Endothelial cell of umbilical vein (primary cell): ENCODE measurements at regions not wholly inside any gene's neighbourhood (a gene's known extent, or its start where the extent isn't known, plus 50 kb on each side); places are given as distances from the start of the nearest gene placed in this dataset.

Experiments
- BruUV-seq: library from RNA; stranded (reverse); fragments of 400-500 nt; replicated peaks from 2 replicates; lab custom pipeline; 2021; lab: Mats Ljungman, UMichigan
- CTCF ChIA-PET: fragments of 300-600, 350-600 bp; sonication (Branson Sonifier 250); formaldehyde crosslinking; loops from one replicate; lab custom pipeline; 2021; ENCODE audit warnings: antibody characterized with exemption, inconsistent platforms; lab: Charles Lee
- POLR2A ChIA-PET: fragments of 300-600, 350-600 bp; sonication (Branson Sonifier 250); formaldehyde crosslinking; loops from one replicate; lab custom pipeline; 2021; ENCODE audit warnings: antibody characterized with exemption, inconsistent platforms; lab: Charles Lee
- DNase-seq: peaks from one replicate; pipeline ENCODE4 v3.0.0-alpha.2; 2011; ENCODE audit warnings: low read depth, low spot score
- FAIRE-seq: peaks from 2 replicates; lab custom pipeline; 2011; peaks lifted over from hg19 to GRCh38; lab: Jason Lieb, UNC
- H2AFZ ChIP-seq: 2 replicates; pipeline ENCODE4 v1.6.0; 2012; ENCODE audit warnings: low read depth, low read length, control low read depth, inconsistent platforms
- H3K27ac ChIP-seq: 2 replicates; pipeline ENCODE4 v1.5.1; 2011; ENCODE audit warnings: low read depth, mild to moderate bottlenecking, control low read depth, low read length, moderate library complexity; ENCODE audit not compliant: insufficient read depth
- H3K27me3 ChIP-seq, 2 experiments: 2 replicates each; pipeline versions ENCODE4 v1.6.0 to v1.6.1; 2011; ENCODE audit warnings: low read length in 2 of 2, mixed read lengths in 1 of 2; ENCODE audit not compliant: control insufficient read depth in 2 of 2, insufficient read depth in 2 of 2
- H3K36me3 ChIP-seq, 2 experiments: 2 replicates in 1 of 2; 3 replicates in 1 of 2; pipeline ENCODE4 v1.5.1; 2011; ENCODE audit warnings: low read length in 2 of 2, mild to moderate bottlenecking in 1 of 2, moderate library complexity in 1 of 2; ENCODE audit not compliant: control insufficient read depth in 2 of 2, insufficient read depth in 2 of 2; ENCODE audit errors: extremely low read depth in 1 of 2
- H3K4me1 ChIP-seq: 3 replicates; pipeline ENCODE4 v1.5.1; 2011; ENCODE audit warnings: mild to moderate bottlenecking, low read length; ENCODE audit not compliant: control insufficient read depth, insufficient read depth; ENCODE audit errors: extremely low read depth
- H3K4me2 ChIP-seq: 2 replicates; pipeline ENCODE4 v1.6.1; 2011; ENCODE audit warnings: low read length, control low read depth, mixed read lengths; ENCODE audit not compliant: insufficient read depth
- H3K4me3 ChIP-seq, 3 experiments: fragments of 200-600 bp in 1 of 3; sonication (generic), shearing (Covaris generic) in 1 of 3; replicated peaks in 1 of 3; 2 replicates each; pipeline ENCODE4 v1.5.1; 2011 to 2016; ENCODE audit warnings: control low read depth in 3 of 3, low read length in 3 of 3, mild to moderate bottlenecking in 2 of 3, inconsistent platforms in 1 of 3, low read depth in 1 of 3, moderate library complexity in 1 of 3; ENCODE audit not compliant: insufficient read depth in 1 of 3
- H3K79me2 ChIP-seq: 2 replicates; pipeline ENCODE4 v1.6.0; 2012; ENCODE audit warnings: low read length, inconsistent platforms; ENCODE audit not compliant: control insufficient read depth, insufficient read depth
- H3K9ac ChIP-seq: replicated peaks from 2 replicates; pipeline ENCODE3; 2011; ENCODE audit warnings: low read length, control low read depth; ENCODE audit not compliant: insufficient read depth; ENCODE audit errors: extremely low read depth
- H3K9me1 ChIP-seq: replicated peaks from 3 replicates; pipeline ENCODE4 v1.6.0; 2011; ENCODE audit warnings: mild to moderate bottlenecking, low read length; ENCODE audit not compliant: control insufficient read depth, insufficient read depth; ENCODE audit errors: extremely low read depth
- H3K9me3 ChIP-seq: replicated peaks from 2 replicates; pipeline ENCODE4 v1.5.1; 2012; ENCODE audit warnings: low read length, inconsistent platforms; ENCODE audit not compliant: control insufficient read depth, insufficient read depth
- H4K20me1 ChIP-seq: replicated peaks from 2 replicates; pipeline ENCODE3; 2011; ENCODE audit warnings: mild to moderate bottlenecking, low read length; ENCODE audit not compliant: control insufficient read depth, insufficient read depth; ENCODE audit errors: extremely low read depth
- CTCF ChIP-seq, 2 donors: IDR thresholded peaks; 1 replicate in 1 of 2; 2 replicates in 1 of 2; pipeline ENCODE4 v1.5.1; 2011; ENCODE audit warnings: low read length in 2 of 2, mild to moderate bottlenecking in 2 of 2, moderate library complexity in 2 of 2, control low read depth in 1 of 2, inconsistent platforms in 1 of 2, low read depth in 1 of 2; ENCODE audit not compliant: insufficient read depth in 1 of 2; ENCODE audit errors: extremely low read depth in 1 of 2
- EZH2 ChIP-seq: IDR thresholded peaks from 2 replicates; pipeline ENCODE4 v1.6.1; 2012; ENCODE audit warnings: borderline replicate concordance, low read depth, mild to moderate bottlenecking, moderate library complexity, low read length, inconsistent platforms; ENCODE audit not compliant: severe bottlenecking
- FOS ChIP-seq: IDR thresholded peaks from 2 replicates; pipeline ENCODE4 v1.6.1; 2011; ENCODE audit warnings: mild to moderate bottlenecking, low read length, moderate library complexity, borderline replicate concordance; ENCODE audit not compliant: insufficient read depth
- GATA2 ChIP-seq: IDR thresholded peaks from 2 replicates; pipeline ENCODE4 v1.7.0; 2011; ENCODE audit warnings: low read depth, mild to moderate bottlenecking, moderate library complexity, mixed read lengths, low read length; ENCODE audit not compliant: insufficient read length, insufficient read depth
- JUN ChIP-seq: IDR thresholded peaks from 2 replicates; pipeline ENCODE4 v1.6.1; 2011; ENCODE audit warnings: borderline replicate concordance, low read depth; ENCODE audit not compliant: insufficient read length, insufficient read depth
- POLR2A ChIP-seq: IDR thresholded peaks from 2 replicates; pipeline ENCODE4 v1.6.1; 2012; ENCODE audit warnings: low read depth, mild to moderate bottlenecking, control low read depth, low read length
- POLR2AphosphoS5 ChIP-seq: IDR thresholded peaks from 2 replicates; pipeline ENCODE4 v1.6.1; 2012; ENCODE audit warnings: low read depth, mild to moderate bottlenecking, control low read depth, low read length, moderate library complexity; ENCODE audit not compliant: insufficient read depth
- dilution Hi-C: fragments of 300-500 bp; cut with MboI; formaldehyde crosslinking; loops from one replicate; pipeline ENCODE4 v1.15.0; 2019; ENCODE audit warnings: low sequenced_read_pairs; ENCODE audit not compliant: extremely low pct_ligation_motif_present
- intact Hi-C: fragments of 100-400 bp; cut with micrococcal nuclease; formaldehyde crosslinking; loops from one replicate; pipeline ENCODE4 v1.10.0; 2022

GRCh38 chr1:117679868-117680267 is 74.0 kb downstream of the TENT5C start:
- ChIA-PET CTCF (no interaction called here), POLR2A (no interaction called here)

More at GRCh38 chr1:117679868-117680267, 74.0 kb downstream of the TENT5C start:
- dilution Hi-C loops, result no loop called here
- no peaks in the 10 kb centered on the region for H3K9me1 ChIP-seq
- no peaks in the 10 kb centered on the region for H3K27me3 ChIP-seq
- no peaks in the 10 kb centered on the region for H3K9me3 ChIP-seq
- H3K36me3 ChIP-seq, result no peaks in the 10 kb centered on the region
- intact Hi-C loops, result loop anchor here (10.0 kb wide), 1 partner anchor 615 kb away; the partner anchor contains the start of gene TTF2
- H3K79me2 ChIP-seq, result no peaks in the 10 kb centered on the region
- H3K4me3 ChIP-seq, result no peak overlapping the region
- no peak for FAIRE-seq
- H3K4me2 ChIP-seq, result no peak overlapping the region
- H4K20me1 ChIP-seq, result no peaks in the 10 kb centered on the region
- no peak overlapping the region for H3K9ac ChIP-seq
- no peak overlapping the region for H3K27ac ChIP-seq
- BruUV-seq, result no TSS peak
- DNase-seq, result no peak
- no peaks in the 10 kb centered on the region for H3K4me1 ChIP-seq
- TF ChIP-seq FOS (no peak), POLR2A (no peak), JUN (no peak), CTCF (IDR thresholded peaks at IDR 0.05; ENCODE audit: extremely low read depth in 1 of 2, insufficient read depth in 1 of 2, low read depth in 1 of 2, low read length in 2 of 2) (no peak), GATA2 (no peak), EZH2 (no peak), POLR2AphosphoS5 (no peak)
- no peak overlapping the region for H2AFZ ChIP-seq
